ENCODE measurements at regions not wholly inside any gene's neighbourhood (a gene's known extent, or its start where the extent isn't known, plus 50 kb on each side); places are given as distances from the start of the nearest gene placed in this dataset.

GRCh38 chr14:71499018-71499417 lies 433.2 kb upstream of the RGS6 start:
- TF ChIP-seq POLR2AphosphoS5 (IDR thresholded peaks at IDR 0.05; ENCODE audit: low read depth) (no peak), EZH2 (IDR thresholded peaks at IDR 0.05; ENCODE audit: low read depth, unreplicated experiment) (no peak), CTCF (conservative IDR thresholded peaks at IDR 0.05; ENCODE audit: low read depth in 2 of 2) (no peak), STAT1 (IDR thresholded peaks at IDR 0.05; ENCODE audit: unreplicated experiment) (no peak), REST (IDR thresholded peaks at IDR 0.05; ENCODE audit: unreplicated experiment) (no peak), EZH2phosphoT487 (IDR thresholded peaks at IDR 0.05; ENCODE audit: unreplicated experiment) (no peak), CREB1 (CRISPR knock-in tag; IDR thresholded peaks at IDR 0.05; ENCODE audit: low read depth) (no peak), ZNF331 (CRISPR knock-in tag; IDR thresholded peaks at IDR 0.05; ENCODE audit: low read depth) (no peak)

Measured in GM23338 (cell line).